ENCODE measurements at regions not wholly inside any gene's neighbourhood (a gene's known extent, or its start where the extent isn't known, plus 50 kb on each side); places are given as distances from the start of the nearest gene placed in this dataset.

DNA sequence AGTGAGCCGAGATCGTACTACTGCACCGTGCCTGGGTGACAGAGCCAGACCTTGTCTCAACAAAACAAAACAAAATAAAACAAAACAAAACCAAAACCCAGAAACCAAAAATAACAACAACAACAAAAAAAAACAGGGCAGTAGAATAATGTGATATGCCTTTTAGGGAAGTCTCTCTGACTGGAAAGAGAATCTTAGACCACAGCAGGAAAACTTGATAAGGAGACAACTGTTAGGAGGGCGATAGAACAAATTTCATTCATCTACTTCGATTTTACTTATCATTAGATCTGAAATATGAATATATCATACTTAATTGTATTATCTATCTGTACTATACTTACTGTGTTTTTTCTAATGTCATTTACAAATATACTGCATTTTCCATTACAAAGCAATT, 109.0 kb upstream of the CNTNAP5 start:
- TF ChIP-seq FOS (IDR thresholded peaks at IDR 0.05; ENCODE audit: borderline replicate concordance, extremely low read depth, insufficient read length), result no peak
- TF ChIP-seq, protein P1, sequence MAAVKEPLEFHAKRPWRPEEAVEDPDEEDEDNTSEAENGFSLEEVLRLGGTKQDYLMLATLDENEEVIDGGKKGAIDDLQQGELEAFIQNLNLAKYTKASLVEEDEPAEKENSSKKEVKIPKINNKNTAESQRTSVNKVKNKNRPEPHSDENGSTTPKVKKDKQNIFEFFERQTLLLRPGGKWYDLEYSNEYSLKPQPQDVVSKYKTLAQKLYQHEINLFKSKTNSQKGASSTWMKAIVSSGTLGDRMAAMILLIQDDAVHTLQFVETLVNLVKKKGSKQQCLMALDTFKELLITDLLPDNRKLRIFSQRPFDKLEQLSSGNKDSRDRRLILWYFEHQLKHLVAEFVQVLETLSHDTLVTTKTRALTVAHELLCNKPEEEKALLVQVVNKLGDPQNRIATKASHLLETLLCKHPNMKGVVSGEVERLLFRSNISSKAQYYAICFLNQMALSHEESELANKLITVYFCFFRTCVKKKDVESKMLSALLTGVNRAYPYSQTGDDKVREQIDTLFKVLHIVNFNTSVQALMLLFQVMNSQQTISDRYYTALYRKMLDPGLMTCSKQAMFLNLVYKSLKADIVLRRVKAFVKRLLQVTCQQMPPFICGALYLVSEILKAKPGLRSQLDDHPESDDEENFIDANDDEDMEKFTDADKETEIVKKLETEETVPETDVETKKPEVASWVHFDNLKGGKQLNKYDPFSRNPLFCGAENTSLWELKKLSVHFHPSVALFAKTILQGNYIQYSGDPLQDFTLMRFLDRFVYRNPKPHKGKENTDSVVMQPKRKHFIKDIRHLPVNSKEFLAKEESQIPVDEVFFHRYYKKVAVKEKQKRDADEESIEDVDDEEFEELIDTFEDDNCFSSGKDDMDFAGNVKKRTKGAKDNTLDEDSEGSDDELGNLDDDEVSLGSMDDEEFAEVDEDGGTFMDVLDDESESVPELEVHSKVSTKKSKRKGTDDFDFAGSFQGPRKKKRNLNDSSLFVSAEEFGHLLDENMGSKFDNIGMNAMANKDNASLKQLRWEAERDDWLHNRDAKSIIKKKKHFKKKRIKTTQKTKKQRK (IDR thresholded peaks at IDR 0.05; ENCODE audit: low read depth, low read length), result no peak
- TF ChIP-seq IKZF2 (IDR thresholded peaks at IDR 0.05), result no peak
- no peak for TF ChIP-seq CHD2 (IDR thresholded peaks at IDR 0.05; ENCODE audit: borderline replicate concordance, low read depth, low read length)
- no peak for TF ChIP-seq CREM (IDR thresholded peaks at IDR 0.05; ENCODE audit: low read depth)
- no peak for TF ChIP-seq YY1 (IDR thresholded peaks at IDR 0.05; ENCODE audit: low read depth, low read length)
- no peak for TF ChIP-seq ASH2L (IDR thresholded peaks at IDR 0.05; ENCODE audit: borderline replicate concordance, low read depth)
- TF ChIP-seq, protein P2, sequence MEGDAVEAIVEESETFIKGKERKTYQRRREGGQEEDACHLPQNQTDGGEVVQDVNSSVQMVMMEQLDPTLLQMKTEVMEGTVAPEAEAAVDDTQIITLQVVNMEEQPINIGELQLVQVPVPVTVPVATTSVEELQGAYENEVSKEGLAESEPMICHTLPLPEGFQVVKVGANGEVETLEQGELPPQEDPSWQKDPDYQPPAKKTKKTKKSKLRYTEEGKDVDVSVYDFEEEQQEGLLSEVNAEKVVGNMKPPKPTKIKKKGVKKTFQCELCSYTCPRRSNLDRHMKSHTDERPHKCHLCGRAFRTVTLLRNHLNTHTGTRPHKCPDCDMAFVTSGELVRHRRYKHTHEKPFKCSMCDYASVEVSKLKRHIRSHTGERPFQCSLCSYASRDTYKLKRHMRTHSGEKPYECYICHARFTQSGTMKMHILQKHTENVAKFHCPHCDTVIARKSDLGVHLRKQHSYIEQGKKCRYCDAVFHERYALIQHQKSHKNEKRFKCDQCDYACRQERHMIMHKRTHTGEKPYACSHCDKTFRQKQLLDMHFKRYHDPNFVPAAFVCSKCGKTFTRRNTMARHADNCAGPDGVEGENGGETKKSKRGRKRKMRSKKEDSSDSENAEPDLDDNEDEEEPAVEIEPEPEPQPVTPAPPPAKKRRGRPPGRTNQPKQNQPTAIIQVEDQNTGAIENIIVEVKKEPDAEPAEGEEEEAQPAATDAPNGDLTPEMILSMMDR (IDR thresholded peaks at IDR 0.05 in 2 of 3, conservative IDR thresholded peaks at IDR 0.05 in 1 of 3; ENCODE audit: control insufficient read depth in 2 of 3, extremely low read depth in 1 of 3, insufficient read depth in 1 of 3, low read depth in 3 of 3, low read length in 3 of 3), result no peak
- TF ChIP-seq, protein P3, sequence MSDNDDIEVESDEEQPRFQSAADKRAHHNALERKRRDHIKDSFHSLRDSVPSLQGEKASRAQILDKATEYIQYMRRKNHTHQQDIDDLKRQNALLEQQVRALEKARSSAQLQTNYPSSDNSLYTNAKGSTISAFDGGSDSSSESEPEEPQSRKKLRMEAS (IDR thresholded peaks at IDR 0.05; ENCODE audit: low read depth, low read length), result no peak
- TF ChIP-seq, protein P4, sequence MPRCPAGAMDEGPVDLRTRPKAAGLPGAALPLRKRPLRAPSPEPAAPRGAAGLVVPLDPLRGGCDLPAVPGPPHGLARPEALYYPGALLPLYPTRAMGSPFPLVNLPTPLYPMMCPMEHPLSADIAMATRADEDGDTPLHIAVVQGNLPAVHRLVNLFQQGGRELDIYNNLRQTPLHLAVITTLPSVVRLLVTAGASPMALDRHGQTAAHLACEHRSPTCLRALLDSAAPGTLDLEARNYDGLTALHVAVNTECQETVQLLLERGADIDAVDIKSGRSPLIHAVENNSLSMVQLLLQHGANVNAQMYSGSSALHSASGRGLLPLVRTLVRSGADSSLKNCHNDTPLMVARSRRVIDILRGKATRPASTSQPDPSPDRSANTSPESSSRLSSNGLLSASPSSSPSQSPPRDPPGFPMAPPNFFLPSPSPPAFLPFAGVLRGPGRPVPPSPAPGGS (IDR thresholded peaks at IDR 0.05; ENCODE audit: borderline replicate concordance, insufficient read depth, low read depth, low read length, poor library complexity, severe bottlenecking), result no peak
- no peak for TF ChIP-seq EGR1 (IDR thresholded peaks at IDR 0.05; ENCODE audit: borderline replicate concordance in 1 of 2, low read depth in 2 of 2, low read length in 2 of 2)
- no peak for TF ChIP-seq MYC (IDR thresholded peaks at IDR 0.05; ENCODE audit: insufficient read depth, insufficient read length, insufficient replicate concordance, low read length, severe bottlenecking)
- no peak for TF ChIP-seq RAD21 (IDR thresholded peaks at IDR 0.05; ENCODE audit: insufficient read depth, low read depth, low read length)
- TF ChIP-seq BHLHE40 (IDR thresholded peaks at IDR 0.05; ENCODE audit: borderline replicate concordance in 1 of 2, low read depth in 2 of 2, low read length in 1 of 2), result no peak
